ENCODE measurements at regions not wholly inside any gene's neighbourhood (a gene's known extent, or its start where the extent isn't known, plus 50 kb on each side); places are given as distances from the start of the nearest gene placed in this dataset.

GRCh38 chr12:5195691-5196090, 152.0 kb downstream of the KCNA5 start:
- DNase-seq (ENCODE audit: low spot score) = no peak

- no peak for DNase-seq (ENCODE audit: low spot score)
Measured at GRCh38 chr12:5197131-5197530, 153.5 kb downstream of the KCNA5 start.

GRCh38 chr12:5197656-5198055, 154.0 kb downstream of the KCNA5 start:
- no peak for DNase-seq (ENCODE audit: low spot score)

GRCh38 chr12:5200278-5201087, 156.8 kb downstream of the KCNA5 start:
- DNase-seq (ENCODE audit: low spot score) = peak; percentile 65

GRCh38 chr12:5201554-5202218, 158.0 kb downstream of the KCNA5 start:
- peak; percentile 8 for DNase-seq (ENCODE audit: low spot score)

GRCh38 chr12:5203274-5203673, 159.6 kb downstream of the KCNA5 start:
- no peak for DNase-seq (ENCODE audit: low spot score)

GRCh38 chr12:5203720-5204119, 160.0 kb downstream of the KCNA5 start:
- DNase-seq (ENCODE audit: low spot score) = no peak

GRCh38 chr12:5204271-5204670, 160.6 kb downstream of the KCNA5 start:
- no peak for DNase-seq (ENCODE audit: low spot score)

GRCh38 chr12:5204831-5205230, 161.2 kb downstream of the KCNA5 start:
- DNase-seq (ENCODE audit: low spot score) = no peak

- no peak for DNase-seq (ENCODE audit: low spot score)
Measured at GRCh38 chr12:5206401-5207175, 162.9 kb downstream of the KCNA5 start.

GRCh38 chr12:5210179-5210922, 166.7 kb downstream of the KCNA5 start:
- no peak for DNase-seq (ENCODE audit: low spot score)

- DNase-seq (ENCODE audit: low spot score) = no peak
Measured at GRCh38 chr12:5210923-5211290, 167.2 kb downstream of the KCNA5 start.

- DNase-seq (ENCODE audit: low spot score) = no peak
Measured at GRCh38 chr12:5213336-5213735, 169.7 kb downstream of the KCNA5 start.

GRCh38 chr12:5213990-5214389, 170.3 kb downstream of the KCNA5 start:
- DNase-seq (ENCODE audit: low spot score) = no peak

GRCh38 chr12:5217936-5218335, 174.3 kb downstream of the KCNA5 start:
- DNase-seq (ENCODE audit: low spot score) = no peak

GRCh38 chr12:5220099-5220498, 176.4 kb downstream of the KCNA5 start:
- DNase-seq (ENCODE audit: low spot score) = peak; percentile 67

GRCh38 chr12:5220835-5221234, 177.2 kb downstream of the KCNA5 start:
- peak; percentile 88 for DNase-seq (ENCODE audit: low spot score)

GRCh38 chr12:5222011-5222461, 178.4 kb downstream of the KCNA5 start:
- no peak for DNase-seq (ENCODE audit: low spot score)

- DNase-seq (ENCODE audit: low spot score) = no peak
Measured at GRCh38 chr12:5222729-5223128, 179.1 kb downstream of the KCNA5 start.

GRCh38 chr12:5223881-5224280, 180.2 kb downstream of the KCNA5 start:
- no peak for DNase-seq (ENCODE audit: low spot score)

GRCh38 chr12:5226581-5226980, 182.9 kb downstream of the KCNA5 start:
- DNase-seq (ENCODE audit: low spot score) = no peak

Data from hematopoietic multipotent progenitor cell treated with erythropoietin and hydrocortisone succinate and interleukin-3 and kit ligand, for 15 days (in vitro differentiated cells).